HG02642 (cell line): ENCODE measurements at regions not wholly inside any gene's neighbourhood (a gene's known extent, or its start where the extent isn't known, plus 50 kb on each side); places are given as distances from the start of the nearest gene placed in this dataset.

ENCODE experiments used
- ATAC-seq: cut with Tn5 transposase; IDR thresholded peaks from one replicate; pipeline ENCODE4 v1.9.1; 2021; ENCODE audit warnings: mild to moderate bottlenecking; ENCODE audit not compliant: unreplicated experiment, poor library complexity

DNA sequence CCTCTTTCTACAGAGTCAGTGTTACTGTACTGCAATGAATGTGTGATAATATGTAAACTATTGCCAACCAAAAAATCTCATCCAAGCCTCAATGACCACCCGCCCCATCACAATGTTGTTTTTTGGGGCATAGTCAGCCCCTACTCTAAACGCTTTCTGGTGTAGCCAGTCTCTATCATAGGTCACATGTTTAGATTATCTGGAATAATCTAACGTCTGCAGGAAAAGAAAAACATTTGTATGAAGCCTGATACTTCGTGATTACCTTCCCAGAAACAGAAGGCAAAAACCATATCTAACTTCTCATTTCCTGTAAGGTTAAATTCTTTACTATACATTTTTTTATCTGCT, 1331.8 kb upstream of the GBE1 start:
- ATAC-seq, result no peak

DNA sequence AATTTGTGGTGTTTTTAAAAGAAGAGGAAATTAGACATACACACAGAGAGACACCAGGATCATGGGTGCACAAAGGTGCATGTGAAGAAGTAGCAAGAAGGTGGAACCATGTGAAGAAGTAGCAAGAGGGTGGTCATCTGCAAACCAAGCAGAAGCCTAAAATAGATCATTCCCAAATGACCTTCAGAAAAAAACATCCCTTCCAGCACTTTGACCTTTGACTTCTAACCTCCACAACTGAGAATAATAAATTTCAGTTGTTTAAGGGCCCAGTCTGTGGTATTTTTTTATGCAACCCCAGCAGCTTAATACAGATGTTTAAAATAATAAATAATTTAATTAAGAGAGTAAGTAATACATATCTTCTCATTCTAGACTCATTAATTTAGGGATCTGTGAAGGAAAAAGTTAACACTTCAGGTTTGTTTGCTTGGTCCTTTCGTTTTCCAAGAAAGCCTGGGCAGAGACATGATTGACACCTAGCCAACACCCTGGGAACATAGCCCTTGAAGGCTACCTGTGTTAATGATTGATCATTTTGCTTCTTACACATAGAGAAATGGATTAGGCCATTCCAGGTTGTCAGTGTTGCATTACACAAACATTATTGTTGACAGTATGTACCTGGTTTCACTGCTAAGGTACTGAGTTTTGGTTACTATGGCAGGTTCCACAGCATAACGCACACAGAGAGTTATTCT, 1331.2 kb upstream of the GBE1 start:
- ATAC-seq, result no peak

DNA sequence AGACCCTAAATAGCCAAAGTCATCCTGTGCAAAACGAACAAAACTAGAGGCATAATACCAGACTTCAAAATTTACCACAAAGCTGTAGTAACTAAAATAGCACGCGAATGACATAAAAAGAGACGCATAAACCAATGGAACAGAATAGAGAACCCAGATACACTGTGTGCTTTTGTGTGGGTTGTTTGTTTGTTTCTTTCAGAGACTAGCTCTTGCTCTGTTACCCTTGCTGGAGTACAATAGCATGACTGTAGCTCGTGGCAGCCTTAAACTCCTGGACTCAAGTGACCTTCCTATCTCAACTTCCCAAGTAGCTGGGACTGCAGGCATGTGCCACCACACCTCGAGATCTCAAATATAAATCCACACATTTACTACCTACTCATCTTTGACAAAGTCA, 1314.6 kb upstream of the GBE1 start:
- no peak for ATAC-seq

DNA sequence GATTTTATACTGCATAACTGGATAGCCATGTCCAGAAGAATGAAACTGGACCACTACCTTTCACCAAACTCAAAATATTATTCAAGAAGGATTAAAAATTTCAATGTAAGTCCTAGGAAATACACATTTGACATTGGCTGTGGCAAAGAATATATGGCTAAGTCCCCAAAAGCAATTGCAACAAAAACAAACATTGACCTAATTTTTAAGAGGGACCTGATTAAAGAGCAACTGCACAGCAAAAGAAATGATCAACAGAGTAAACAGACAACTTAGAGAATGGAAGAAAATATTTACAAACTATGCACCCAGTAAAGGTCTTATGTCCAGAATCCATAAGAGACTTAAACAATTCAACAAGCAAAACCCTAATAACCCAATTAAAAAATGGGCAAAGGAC, 1313.0 kb upstream of the GBE1 start:
- ATAC-seq, result no peak

DNA sequence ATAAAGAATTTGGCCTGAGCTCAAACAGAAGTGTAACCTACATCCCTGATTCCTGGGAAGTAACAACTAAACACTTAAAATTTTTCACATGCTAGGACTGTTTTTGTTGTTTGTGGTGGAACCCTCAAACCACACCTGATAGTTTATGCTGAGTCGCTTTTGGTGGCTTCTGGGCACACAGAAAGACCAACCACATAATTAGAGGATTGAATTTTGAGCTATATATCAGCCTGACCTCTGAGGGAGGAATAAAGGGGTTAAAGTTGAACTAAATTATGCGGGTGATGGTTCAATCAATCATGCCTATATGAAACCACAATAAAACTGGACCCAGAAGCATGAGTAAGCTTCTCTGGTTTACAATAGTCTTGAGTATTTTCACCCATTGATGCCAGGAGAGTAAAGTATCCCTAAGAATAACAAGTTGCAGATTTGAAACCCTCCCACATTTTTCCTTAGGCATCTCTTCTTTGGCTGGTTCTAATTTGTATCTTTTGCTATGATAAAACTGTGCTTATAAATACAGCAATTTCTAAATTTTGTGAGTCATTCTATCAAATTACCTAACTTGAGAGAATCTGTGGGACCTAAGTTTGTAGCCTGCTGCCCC, 1304.5 kb upstream of the GBE1 start:
- no peak for ATAC-seq

DNA sequence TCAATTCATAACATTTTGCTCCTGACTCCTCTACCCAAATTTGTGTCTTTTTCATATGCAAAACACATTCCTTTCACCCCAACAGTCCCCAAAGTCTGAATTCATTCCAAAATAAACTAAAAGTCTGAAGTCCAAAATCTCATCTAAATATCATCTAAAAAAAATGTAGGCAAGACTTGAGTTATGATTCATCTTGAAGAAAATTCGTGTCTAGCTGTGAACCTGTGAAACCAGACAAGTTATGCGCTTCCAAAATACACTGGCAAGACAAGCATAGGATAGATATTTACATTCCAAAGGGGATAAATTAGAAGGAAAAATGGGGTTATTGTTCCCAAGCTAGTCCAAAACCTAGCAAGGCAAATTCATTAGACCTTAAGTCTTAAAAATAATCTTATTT, 1302.0 kb upstream of the GBE1 start:
- no peak for ATAC-seq

DNA sequence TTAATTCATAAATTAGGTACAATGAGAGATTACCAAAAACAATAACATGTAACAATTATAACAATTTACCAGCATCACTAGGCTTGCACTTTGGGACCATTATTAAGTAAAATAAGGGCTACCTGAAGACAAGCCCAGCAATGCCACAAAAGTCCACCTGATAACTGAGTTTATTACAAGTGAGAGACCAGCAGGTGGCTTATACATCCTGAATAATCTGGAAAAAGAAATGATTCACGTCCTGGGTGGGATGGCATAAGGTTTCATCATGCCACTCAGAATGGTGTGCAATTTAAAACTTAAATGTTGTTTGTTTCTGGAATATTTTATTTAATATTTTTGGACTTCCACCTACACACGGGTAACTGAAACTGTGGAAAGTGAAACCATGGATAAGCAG, 1287.1 kb upstream of the GBE1 start:
- ATAC-seq, result no peak

DNA sequence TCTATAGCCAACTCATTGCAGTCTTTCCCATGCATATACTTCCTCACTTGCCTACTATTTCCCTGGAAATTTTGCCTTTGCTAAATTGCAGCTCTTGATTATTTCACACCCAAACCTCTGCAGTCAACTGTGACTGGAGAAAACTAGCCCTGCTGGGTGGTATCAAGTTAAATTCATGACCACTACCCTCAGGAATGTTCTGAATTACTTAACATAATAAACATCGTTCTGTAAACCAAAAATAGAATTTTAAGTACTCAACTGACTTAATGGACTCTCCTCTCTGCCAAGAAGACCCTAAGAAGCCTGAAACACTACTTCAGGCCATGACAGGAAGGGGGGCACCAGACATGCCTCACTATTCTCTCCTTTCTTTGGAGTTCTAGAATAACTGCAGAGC, 1278.0 kb upstream of the GBE1 start:
- no peak for ATAC-seq

DNA sequence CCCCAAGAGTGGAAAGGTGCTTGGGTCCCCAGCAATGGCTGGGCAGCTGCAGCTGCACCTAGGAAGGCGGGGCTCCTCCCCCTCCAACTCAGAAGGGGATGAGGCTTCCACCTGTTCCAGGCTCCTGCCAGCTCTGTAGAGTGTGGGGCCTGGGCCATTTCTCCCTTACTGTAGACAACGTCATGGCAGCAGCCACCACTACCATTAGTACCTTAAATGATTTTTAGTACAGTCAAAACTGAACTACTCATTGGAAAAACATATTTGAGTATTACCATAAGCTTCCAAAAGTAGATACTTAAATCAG, 1274.2 kb upstream of the GBE1 start:
- ATAC-seq, result no peak

DNA sequence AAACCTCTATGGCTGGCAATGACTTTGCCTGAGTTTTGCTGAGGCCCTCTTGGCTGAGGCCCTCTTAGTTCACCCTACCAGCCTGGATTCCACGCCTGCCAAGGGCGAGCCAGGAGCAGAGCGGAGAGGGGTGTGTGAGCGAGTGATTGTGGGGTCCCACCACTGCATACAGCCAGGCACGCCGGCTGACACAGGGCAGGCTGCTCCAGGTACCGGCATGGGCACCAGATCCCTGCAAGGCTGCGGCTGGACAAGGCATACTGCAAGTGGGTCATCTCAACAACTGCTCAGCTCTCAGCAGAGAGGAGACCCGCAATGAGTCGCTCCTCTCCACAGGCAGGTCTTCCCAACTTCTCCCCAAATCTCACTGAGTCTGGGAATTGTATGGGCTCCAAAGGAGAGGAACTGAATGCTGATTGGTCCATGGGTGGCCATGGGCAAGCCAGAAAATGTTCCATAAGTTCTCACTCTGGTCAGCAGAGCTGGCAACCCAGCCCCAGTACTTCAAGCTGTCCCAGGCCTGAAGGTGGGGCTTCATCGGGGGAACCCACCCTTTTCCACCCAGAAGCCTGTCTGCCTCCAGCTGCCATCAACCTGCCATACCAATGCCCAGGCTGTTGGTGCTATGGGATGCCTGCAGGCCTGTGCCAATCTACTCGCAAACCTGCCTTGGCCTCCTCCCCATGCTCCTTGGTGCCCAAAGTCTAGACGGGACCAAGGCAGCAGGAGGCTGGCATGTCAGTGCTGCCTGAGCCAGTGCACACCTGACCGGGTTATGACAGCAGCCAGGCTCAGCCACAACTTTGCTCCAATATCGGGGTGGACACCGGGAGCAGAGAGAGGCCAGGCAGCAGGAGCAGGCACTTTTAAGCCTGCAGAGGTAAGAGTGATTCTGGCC, 1273.6 kb upstream of the GBE1 start:
- ATAC-seq, result no peak

DNA sequence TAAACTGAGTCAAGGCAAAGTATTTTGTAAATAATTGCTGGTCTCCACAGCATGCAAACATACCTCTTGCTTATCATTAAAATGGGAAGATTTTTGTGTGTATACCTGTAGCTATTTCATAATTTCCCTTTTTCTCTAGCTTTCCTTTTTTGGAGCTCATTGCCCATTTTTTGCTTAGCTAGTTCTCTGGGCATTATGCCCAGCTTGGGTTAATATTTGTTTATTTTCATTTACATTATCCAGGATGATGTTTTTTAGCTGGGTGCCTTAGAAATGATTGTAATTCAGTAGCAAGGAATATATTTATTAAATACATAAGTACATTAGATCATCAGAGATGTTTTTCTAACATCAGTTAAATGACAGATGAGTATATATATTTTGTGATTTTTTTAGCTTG, 1271.7 kb upstream of the GBE1 start:
- no peak for ATAC-seq

DNA sequence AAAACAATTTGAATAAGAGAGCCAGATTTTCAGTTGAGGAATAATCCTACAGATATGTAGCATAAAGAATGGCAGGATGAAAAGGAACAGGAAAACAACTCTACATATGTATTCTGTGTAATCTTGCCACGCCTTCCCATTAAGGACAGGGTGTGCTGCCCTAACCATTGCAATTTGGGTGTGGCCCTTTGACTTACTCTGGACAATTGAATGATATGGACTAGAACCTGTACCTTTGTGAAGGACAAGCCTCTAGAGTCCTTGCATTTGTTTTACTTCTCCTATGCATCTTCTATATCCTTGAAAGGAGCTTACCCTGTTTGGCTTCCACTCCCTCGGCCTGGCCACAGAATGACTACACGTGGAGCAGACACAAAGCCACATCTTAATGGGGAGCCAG, 1261.6 kb upstream of the GBE1 start:
- no peak for ATAC-seq

DNA sequence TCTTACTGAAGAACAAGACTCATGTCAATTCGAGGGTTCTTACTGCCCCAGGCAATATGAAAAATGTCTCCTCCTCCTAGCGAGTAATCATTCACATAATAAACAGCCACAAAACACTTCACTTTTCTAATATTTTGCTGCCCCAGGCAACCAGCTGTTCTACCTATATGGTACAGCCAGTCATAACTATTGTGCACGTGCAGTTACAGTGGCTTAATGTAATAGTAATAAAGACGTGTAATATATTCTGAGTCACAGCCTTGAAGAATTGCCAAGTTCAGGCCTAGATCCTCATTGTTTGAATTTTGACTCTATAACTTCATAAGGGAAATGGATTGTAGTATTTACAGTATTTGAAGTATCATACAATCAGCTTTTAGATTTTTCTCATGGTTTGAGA, 1250.0 kb upstream of the GBE1 start:
- no peak for ATAC-seq

DNA sequence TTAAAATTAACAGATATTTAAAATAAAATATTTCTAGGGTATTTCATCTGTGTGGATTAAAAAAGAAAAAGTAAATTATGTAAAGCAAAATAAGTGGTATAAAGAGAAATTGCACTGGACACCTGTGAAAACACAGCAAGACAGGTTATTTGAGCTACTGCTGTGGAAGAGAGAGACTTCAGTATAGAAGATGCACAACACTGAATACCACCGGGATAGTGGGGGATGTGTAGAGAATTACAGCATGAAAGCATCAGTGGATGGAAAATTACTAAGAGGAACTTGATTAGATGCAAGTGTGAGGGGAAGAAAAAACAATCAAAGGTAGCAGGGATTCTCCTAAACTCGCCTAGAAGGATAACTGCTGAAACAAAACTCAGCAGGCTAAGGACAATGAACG, 1242.5 kb upstream of the GBE1 start:
- no peak for ATAC-seq

DNA sequence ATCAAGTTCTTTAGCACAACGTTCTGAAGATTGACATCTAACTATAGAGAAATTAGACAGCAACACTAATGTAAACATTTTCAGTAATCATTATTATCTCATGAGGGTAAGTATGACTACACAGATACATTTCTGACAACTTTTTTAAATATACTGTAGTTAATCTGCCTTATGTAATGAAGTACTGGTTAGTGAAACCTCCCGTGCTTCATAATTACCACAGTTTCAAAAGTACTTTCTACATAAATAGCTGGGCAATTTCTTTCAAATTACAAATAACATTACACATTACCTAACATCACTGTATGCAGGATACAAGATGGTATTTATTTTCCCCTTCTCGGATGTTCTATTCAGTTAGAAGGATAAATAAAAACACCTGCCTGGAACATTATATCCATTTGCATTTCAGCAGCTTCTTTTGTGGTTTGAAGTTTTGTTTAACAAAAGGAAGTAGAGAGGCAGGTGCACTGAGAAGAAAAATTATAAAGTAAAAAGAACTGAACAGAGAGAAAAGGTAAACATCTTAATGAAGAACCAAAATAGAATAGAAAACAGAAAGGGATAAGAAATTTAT, 1241.5 kb upstream of the GBE1 start:
- ATAC-seq, result no peak

DNA sequence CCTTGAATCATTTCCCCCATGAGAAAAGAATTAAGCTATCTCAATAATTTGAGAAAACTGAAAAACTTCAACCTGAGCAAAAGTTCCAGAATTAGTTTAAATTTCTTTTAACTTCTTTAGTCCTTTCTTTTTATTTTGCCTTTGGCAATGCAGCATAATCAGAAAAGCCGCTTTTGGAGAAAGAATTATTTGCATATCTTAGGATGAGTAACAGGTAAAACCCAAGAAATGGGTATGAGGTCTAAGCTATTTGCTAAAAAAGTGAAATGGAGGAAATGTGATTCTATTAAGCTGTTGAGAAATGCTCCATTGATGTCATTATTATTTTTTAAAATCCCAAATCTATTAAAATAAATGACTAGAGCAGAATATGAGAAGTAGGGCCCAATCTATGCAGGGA, 1238.3 kb upstream of the GBE1 start:
- no peak for ATAC-seq

DNA sequence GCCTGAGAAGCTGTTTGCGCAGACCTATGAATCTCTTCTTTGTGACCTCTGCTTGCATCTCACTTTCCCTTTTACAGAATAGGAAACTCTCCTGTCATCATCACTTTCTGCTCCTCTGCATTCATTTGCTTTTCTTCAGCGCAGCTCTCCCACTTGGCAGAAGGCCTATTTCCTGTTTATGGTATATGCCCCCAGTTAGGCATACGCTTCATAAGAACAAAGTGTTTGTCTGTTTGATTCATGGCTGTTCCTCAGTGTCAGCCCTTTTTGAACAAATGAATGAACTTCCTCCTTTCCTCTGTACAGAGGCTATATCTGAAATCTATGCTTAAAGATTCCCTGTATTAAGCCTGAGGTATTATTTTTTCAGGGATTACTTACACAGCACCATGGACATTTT, 1216.9 kb upstream of the GBE1 start:
- no peak for ATAC-seq

DNA sequence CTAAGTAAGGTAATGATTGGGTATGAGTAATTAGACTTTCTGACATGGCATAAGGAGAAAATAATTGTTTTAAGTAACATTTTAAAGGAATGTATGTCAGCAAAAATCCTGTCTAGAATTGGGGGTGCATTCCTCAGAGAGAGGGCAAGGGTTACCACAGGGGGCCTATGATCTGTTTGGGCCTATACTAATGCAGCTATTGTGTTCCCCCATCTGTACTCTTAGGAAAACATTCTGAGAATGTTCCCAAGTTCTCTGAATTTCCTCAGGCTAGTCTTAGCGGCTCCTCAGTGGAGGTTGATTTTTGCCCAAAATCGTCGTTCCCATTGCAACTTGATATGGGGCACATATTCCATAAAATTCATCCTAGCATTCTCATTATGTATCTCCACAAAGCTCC, 1216.4 kb upstream of the GBE1 start:
- no peak for ATAC-seq

DNA sequence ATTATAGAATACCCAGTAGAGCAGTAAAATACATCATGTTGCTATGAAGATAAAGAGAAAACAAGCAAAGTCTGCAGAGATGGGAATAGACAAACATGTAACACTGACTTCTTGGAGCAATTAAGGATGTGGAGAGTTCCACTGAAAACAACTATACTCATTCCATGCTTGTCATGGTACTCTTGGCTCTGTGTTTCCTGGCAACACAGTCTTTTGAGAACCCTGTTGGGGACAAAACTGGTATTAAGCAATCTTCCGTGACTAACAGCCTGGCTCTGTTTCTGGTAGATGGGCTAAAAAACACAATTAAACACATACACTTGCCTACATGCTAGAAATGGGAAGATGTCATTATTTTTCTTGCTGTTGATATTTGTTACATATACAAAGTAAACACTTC, 1212.3 kb upstream of the GBE1 start:
- ATAC-seq, result no peak

DNA sequence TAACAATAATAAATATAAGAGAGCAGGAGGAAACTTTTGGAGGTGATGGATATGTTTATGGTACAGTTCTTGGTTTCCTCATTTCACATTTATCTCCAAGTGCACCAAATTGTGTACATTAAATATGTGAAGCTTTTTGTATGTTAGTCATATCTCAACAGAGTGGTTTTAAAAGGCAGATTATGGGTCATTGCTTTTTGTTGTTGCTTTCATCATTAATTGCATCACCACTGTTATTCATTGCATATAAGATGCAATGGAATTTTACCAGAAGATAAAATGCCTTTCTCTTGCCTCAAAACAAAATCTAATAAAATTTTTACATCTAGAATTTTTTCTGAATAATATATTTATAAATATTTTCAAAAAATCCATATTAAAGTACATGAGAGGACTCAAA, 1198.9 kb upstream of the GBE1 start:
- ATAC-seq, result no peak

DNA sequence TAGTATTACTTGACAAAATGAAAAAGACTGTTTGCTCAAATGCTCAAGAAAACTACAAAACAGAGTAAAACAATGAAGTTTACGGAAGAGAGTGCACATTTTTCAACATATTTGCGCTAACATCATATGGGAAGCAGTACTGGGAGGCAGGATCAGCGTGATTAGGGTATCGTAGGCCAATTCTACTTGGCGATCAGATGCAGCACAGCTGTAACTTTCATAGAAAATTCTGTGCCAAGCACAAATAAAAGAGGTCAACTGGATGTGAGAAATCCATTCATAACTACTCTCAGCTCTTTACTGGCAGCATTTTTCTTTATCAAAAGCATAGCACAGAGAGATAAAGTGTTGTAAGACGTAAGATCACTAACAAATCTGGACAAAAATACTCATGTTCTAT, 1196.3 kb upstream of the GBE1 start:
- ATAC-seq, result no peak
